ENCODE measurements at regions not wholly inside any gene's neighbourhood (a gene's known extent, or its start where the extent isn't known, plus 50 kb on each side); places are given as distances from the start of the nearest gene placed in this dataset.

GRCh38 chr4:32032136-32032672 is 1312.0 kb downstream of the PCDH7 start:
- no peak for DNase-seq (ENCODE audit: low read depth)

GRCh38 chr4:32037399-32037798 is 1317.2 kb downstream of the PCDH7 start:
- DNase-seq (ENCODE audit: low read depth), result no peak

- no peak for DNase-seq (ENCODE audit: low read depth)
Measured at GRCh38 chr4:32042486-32043247, 1322.5 kb downstream of the PCDH7 start.

- no peak for DNase-seq (ENCODE audit: low read depth)
Measured at GRCh38 chr4:32043248-32043633, 1323.1 kb downstream of the PCDH7 start.

GRCh38 chr4:32061916-32062315 is 1341.7 kb downstream of the PCDH7 start:
- no peak for DNase-seq (ENCODE audit: low read depth)

GRCh38 chr4:32073542-32073941 is 1353.4 kb downstream of the PCDH7 start:
- no peak for DNase-seq (ENCODE audit: low read depth)

GRCh38 chr4:32087211-32087610 is 1367.0 kb downstream of the PCDH7 start:
- no peak for DNase-seq (ENCODE audit: low read depth)

- no peak for DNase-seq (ENCODE audit: low read depth)
Measured at GRCh38 chr4:32094987-32095386, 1374.8 kb downstream of the PCDH7 start.

- DNase-seq (ENCODE audit: low read depth), result no peak
Measured at GRCh38 chr4:32102896-32103295, 1382.7 kb downstream of the PCDH7 start.

- no peak for DNase-seq (ENCODE audit: low read depth)
Measured at GRCh38 chr4:32106767-32107166, 1386.6 kb downstream of the PCDH7 start.

GRCh38 chr4:32112891-32113290 is 1392.7 kb downstream of the PCDH7 start:
- DNase-seq (ENCODE audit: low read depth), result no peak

GRCh38 chr4:32117693-32118092 is 1397.5 kb downstream of the PCDH7 start:
- DNase-seq (ENCODE audit: low read depth), result no peak

- DNase-seq (ENCODE audit: low read depth), result no peak
Measured at GRCh38 chr4:32119907-32120306, 1399.7 kb downstream of the PCDH7 start.

GRCh38 chr4:32128549-32128948 is 1408.4 kb downstream of the PCDH7 start:
- DNase-seq (ENCODE audit: low read depth), result no peak

- no peak for DNase-seq (ENCODE audit: low read depth)
Measured at GRCh38 chr4:32129967-32130366, 1409.8 kb downstream of the PCDH7 start.

- DNase-seq (ENCODE audit: low read depth), result no peak
Measured at GRCh38 chr4:32133141-32133540, 1413.0 kb downstream of the PCDH7 start.

GRCh38 chr4:32133734-32134133 is 1413.6 kb downstream of the PCDH7 start:
- DNase-seq (ENCODE audit: low read depth), result no peak

GRCh38 chr4:32135642-32136041 is 1415.5 kb downstream of the PCDH7 start:
- no peak for DNase-seq (ENCODE audit: low read depth)

GRCh38 chr4:32136081-32136787 is 1416.1 kb downstream of the PCDH7 start:
- DNase-seq (ENCODE audit: low read depth), result no peak

- DNase-seq (ENCODE audit: low read depth), result peak; percentile 73
Measured at GRCh38 chr4:32140636-32141035, 1420.5 kb downstream of the PCDH7 start.

- no peak for DNase-seq (ENCODE audit: low read depth)
Measured at GRCh38 chr4:32142075-32142474, 1421.9 kb downstream of the PCDH7 start.

GRCh38 chr4:32145987-32146386 is 1425.8 kb downstream of the PCDH7 start:
- DNase-seq (ENCODE audit: low read depth), result no peak

- DNase-seq (ENCODE audit: low read depth), result no peak
Measured at GRCh38 chr4:32147446-32148085, 1427.4 kb downstream of the PCDH7 start.
